ENCODE measurements at regions not wholly inside any gene's neighbourhood (a gene's known extent, or its start where the extent isn't known, plus 50 kb on each side); places are given as distances from the start of the nearest gene placed in this dataset.

DNA sequence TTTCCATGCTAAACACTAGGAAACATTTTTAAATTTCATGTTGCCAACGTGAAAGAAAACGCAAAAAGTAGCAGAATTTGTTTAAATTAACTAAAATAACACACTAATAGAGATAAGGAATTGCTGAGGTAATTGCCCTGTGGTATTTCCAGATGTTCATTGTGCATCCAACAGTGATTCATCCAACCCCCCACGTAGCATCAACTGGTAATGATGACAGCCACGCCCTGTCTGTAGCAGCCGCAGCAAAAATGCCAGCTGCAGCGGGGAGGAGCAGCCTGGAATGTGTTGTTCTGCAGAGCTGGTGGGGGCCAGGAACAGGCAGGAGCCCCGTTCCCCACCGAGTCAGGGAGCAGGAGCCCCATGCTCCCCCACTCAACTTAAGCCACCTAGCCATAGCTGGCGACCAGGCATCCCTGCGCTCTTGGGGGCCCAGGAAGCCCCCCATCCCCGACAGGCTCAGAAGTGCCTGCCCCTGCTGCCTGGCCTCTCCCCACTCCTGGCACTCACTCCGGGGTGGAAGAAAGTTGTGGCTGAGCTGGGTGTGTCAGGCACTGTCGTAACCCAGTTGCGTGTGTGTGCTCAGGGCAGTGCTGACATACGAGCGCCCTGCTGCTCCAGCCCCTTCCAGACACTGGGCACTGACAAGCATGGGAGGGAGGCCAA, 695.1 kb upstream of the ACVR2A start:
- ATAC-seq (no peak), DNase-seq (ENCODE audit: low spot score) (no peak)
- H3K79me2 ChIP-seq (replicated peaks; ENCODE audit: insufficient read depth) = no peaks in the 10 kb centered on the region
- 0 out of 2 replicates have a peak, but pooled peaks cover 4% of the 10 kb centered on the region for H3K36me3 ChIP-seq (ENCODE audit: insufficient read depth)
- no peak overlapping the region for H2AFZ ChIP-seq
- no peaks in the 10 kb centered on the region for H3F3A ChIP-seq (replicated peaks; ENCODE audit: low read depth)
- no peaks in the 10 kb centered on the region for H3K4me1 ChIP-seq (ENCODE audit: insufficient read depth)
- TF ChIP-seq POLR2AphosphoS5 (IDR thresholded peaks at IDR 0.05; ENCODE audit: low read depth) (no peak), EZH2phosphoT487 (IDR thresholded peaks at IDR 0.05; ENCODE audit: unreplicated experiment) (no peak), ZNF114 (CRISPR knock-in tag; IDR thresholded peaks at IDR 0.05) (no peak), STAT1 (IDR thresholded peaks at IDR 0.05; ENCODE audit: unreplicated experiment) (no peak), JUNB (IDR thresholded peaks at IDR 0.05; ENCODE audit: unreplicated experiment) (no peak), CREB1 (CRISPR knock-in tag; IDR thresholded peaks at IDR 0.05; ENCODE audit: low read depth) (no peak), NANOG (IDR thresholded peaks at IDR 0.05; ENCODE audit: borderline replicate concordance) (no peak)
- TF ChIP-seq, protein P1, sequence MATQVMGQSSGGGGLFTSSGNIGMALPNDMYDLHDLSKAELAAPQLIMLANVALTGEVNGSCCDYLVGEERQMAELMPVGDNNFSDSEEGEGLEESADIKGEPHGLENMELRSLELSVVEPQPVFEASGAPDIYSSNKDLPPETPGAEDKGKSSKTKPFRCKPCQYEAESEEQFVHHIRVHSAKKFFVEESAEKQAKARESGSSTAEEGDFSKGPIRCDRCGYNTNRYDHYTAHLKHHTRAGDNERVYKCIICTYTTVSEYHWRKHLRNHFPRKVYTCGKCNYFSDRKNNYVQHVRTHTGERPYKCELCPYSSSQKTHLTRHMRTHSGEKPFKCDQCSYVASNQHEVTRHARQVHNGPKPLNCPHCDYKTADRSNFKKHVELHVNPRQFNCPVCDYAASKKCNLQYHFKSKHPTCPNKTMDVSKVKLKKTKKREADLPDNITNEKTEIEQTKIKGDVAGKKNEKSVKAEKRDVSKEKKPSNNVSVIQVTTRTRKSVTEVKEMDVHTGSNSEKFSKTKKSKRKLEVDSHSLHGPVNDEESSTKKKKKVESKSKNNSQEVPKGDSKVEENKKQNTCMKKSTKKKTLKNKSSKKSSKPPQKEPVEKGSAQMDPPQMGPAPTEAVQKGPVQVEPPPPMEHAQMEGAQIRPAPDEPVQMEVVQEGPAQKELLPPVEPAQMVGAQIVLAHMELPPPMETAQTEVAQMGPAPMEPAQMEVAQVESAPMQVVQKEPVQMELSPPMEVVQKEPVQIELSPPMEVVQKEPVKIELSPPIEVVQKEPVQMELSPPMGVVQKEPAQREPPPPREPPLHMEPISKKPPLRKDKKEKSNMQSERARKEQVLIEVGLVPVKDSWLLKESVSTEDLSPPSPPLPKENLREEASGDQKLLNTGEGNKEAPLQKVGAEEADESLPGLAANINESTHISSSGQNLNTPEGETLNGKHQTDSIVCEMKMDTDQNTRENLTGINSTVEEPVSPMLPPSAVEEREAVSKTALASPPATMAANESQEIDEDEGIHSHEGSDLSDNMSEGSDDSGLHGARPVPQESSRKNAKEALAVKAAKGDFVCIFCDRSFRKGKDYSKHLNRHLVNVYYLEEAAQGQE (IDR thresholded peaks at IDR 0.05; ENCODE audit: unreplicated experiment) = no peak
- TF ChIP-seq, protein P2, sequence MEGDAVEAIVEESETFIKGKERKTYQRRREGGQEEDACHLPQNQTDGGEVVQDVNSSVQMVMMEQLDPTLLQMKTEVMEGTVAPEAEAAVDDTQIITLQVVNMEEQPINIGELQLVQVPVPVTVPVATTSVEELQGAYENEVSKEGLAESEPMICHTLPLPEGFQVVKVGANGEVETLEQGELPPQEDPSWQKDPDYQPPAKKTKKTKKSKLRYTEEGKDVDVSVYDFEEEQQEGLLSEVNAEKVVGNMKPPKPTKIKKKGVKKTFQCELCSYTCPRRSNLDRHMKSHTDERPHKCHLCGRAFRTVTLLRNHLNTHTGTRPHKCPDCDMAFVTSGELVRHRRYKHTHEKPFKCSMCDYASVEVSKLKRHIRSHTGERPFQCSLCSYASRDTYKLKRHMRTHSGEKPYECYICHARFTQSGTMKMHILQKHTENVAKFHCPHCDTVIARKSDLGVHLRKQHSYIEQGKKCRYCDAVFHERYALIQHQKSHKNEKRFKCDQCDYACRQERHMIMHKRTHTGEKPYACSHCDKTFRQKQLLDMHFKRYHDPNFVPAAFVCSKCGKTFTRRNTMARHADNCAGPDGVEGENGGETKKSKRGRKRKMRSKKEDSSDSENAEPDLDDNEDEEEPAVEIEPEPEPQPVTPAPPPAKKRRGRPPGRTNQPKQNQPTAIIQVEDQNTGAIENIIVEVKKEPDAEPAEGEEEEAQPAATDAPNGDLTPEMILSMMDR (conservative IDR thresholded peaks at IDR 0.05; ENCODE audit: low read depth in 2 of 2) = no peak
- peaks cover 31% of the 10 kb centered on the region for H3K36me3 Mint-ChIP-seq (ENCODE audit: low read depth)
- H3K4me3 Mint-ChIP-seq = no peak overlapping the region
- no peaks in the 10 kb centered on the region for H3K4me1 Mint-ChIP-seq
- H3K4me2 ChIP-seq = no peak overlapping the region
- H4K20me1 ChIP-seq (replicated peaks; ENCODE audit: insufficient read depth) = no peaks in the 10 kb centered on the region
- H3K9me2 ChIP-seq (ENCODE audit: insufficient read depth) = no peaks in the 10 kb centered on the region
- H3K27me3 Mint-ChIP-seq (ENCODE audit: insufficient read depth, low read depth, poor library complexity) = peaks cover 4% of the 10 kb centered on the region
- no peak overlapping the region for H3K4me3 ChIP-seq
- H3K27ac ChIP-seq (ENCODE audit: low read depth) = no peak overlapping the region
- no peak overlapping the region for H3K27ac Mint-ChIP-seq
- H3K27me3 ChIP-seq (ENCODE audit: insufficient read depth) = no peaks in the 10 kb centered on the region
- H3K9me3 Mint-ChIP-seq = peaks cover 43% of the 10 kb centered on the region

DNA sequence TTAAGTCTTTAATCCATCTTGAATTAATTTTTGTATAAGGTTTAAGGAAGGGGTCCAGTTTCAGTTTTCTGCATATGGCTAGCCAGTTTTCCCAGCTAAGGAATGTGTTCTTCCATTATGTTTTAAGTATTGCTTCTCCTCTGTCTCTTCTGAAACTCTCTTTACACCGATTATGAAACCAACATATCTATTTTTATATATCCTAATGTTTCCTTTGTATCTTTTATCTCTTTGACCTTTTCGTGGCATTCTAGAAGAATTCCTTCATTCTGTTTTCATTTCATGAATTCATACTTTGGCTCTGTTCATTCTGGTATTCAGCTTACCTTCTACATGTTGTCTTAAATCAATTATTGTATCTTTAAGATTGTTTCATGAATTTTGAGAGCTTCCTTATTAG, 697.0 kb upstream of the ACVR2A start:
- Mint-ChIP-seq H3K4me3 (no peak overlapping the region), H3K4me1 (no peaks in the 10 kb centered on the region), H3K27ac (no peak overlapping the region), H3K36me3 (ENCODE audit: low read depth) (peaks cover 25% of the 10 kb centered on the region), H3K9me3 (peaks cover 38% of the 10 kb centered on the region), H3K27me3 (ENCODE audit: insufficient read depth, low read depth, poor library complexity) (peaks cover 4% of the 10 kb centered on the region)
- no peaks in the 10 kb centered on the region for H3K27me3 ChIP-seq (ENCODE audit: insufficient read depth)
- H4K20me1 ChIP-seq (replicated peaks; ENCODE audit: insufficient read depth) = no peaks in the 10 kb centered on the region
- no peaks in the 10 kb centered on the region for H3K4me1 ChIP-seq (ENCODE audit: insufficient read depth)
- no peak overlapping the region for H2AFZ ChIP-seq
- no peaks in the 10 kb centered on the region for H3F3A ChIP-seq (replicated peaks; ENCODE audit: low read depth)
- no peaks in the 10 kb centered on the region for H3K9me2 ChIP-seq (ENCODE audit: insufficient read depth)
- no peak overlapping the region for H3K27ac ChIP-seq (ENCODE audit: low read depth)
- no peak for ATAC-seq
- no peaks in the 10 kb centered on the region for H3K79me2 ChIP-seq (replicated peaks; ENCODE audit: insufficient read depth)
- no peak for DNase-seq (ENCODE audit: low spot score)
- no peak overlapping the region for H3K4me3 ChIP-seq
- H3K36me3 ChIP-seq (ENCODE audit: insufficient read depth) = 0 out of 2 replicates have a peak, but pooled peaks cover 4% of the 10 kb centered on the region
- no peak overlapping the region for H3K4me2 ChIP-seq
- TF ChIP-seq, protein P3, sequence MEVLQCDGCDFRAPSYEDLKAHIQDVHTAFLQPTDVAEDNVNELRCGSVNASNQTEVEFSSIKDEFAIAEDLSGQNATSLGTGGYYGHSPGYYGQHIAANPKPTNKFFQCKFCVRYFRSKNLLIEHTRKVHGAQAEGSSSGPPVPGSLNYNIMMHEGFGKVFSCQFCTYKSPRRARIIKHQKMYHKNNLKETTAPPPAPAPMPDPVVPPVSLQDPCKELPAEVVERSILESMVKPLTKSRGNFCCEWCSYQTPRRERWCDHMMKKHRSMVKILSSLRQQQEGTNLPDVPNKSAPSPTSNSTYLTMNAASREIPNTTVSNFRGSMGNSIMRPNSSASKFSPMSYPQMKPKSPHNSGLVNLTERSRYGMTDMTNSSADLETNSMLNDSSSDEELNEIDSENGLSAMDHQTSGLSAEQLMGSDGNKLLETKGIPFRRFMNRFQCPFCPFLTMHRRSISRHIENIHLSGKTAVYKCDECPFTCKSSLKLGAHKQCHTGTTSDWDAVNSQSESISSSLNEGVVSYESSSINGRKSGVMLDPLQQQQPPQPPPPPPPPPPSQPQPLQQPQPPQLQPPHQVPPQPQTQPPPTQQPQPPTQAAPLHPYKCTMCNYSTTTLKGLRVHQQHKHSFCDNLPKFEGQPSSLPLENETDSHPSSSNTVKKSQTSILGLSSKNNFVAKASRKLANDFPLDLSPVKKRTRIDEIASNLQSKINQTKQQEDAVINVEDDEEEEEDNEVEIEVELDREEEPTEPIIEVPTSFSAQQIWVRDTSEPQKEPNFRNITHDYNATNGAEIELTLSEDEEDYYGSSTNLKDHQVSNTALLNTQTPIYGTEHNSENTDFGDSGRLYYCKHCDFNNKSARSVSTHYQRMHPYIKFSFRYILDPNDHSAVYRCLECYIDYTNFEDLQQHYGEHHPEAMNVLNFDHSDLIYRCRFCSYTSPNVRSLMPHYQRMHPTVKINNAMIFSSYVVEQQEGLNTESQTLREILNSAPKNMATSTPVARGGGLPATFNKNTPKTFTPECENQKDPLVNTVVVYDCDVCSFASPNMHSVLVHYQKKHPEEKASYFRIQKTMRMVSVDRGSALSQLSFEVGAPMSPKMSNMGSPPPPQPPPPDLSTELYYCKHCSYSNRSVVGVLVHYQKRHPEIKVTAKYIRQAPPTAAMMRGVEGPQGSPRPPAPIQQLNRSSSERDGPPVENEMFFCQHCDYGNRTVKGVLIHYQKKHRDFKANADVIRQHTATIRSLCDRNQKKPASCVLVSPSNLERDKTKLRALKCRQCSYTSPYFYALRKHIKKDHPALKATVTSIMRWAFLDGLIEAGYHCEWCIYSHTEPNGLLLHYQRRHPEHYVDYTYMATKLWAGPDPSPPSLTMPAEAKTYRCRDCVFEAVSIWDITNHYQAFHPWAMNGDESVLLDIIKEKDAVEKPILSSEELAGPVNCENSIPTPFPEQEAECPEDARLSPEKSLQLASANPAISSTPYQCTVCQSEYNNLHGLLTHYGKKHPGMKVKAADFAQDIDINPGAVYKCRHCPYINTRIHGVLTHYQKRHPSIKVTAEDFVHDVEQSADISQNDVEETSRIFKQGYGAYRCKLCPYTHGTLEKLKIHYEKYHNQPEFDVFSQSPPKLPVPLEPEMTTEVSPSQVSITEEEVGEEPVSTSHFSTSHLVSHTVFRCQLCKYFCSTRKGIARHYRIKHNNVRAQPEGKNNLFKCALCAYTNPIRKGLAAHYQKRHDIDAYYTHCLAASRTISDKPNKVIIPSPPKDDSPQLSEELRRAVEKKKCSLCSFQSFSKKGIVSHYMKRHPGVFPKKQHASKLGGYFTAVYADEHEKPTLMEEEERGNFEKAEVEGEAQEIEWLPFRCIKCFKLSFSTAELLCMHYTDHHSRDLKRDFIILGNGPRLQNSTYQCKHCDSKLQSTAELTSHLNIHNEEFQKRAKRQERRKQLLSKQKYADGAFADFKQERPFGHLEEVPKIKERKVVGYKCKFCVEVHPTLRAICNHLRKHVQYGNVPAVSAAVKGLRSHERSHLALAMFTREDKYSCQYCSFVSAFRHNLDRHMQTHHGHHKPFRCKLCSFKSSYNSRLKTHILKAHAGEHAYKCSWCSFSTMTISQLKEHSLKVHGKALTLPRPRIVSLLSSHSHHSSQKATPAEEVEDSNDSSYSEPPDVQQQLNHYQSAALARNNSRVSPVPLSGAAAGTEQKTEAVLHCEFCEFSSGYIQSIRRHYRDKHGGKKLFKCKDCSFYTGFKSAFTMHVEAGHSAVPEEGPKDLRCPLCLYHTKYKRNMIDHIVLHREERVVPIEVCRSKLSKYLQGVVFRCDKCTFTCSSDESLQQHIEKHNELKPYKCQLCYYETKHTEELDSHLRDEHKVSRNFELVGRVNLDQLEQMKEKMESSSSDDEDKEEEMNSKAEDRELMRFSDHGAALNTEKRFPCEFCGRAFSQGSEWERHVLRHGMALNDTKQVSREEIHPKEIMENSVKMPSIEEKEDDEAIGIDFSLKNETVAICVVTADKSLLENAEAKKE (CRISPR knock-in tag; IDR thresholded peaks at IDR 0.05) = no peak

Measured in GM23338 (cell line).